H1 (cell line): ENCODE measurements at regions not wholly inside any gene's neighbourhood (a gene's known extent, or its start where the extent isn't known, plus 50 kb on each side); places are given as distances from the start of the nearest gene placed in this dataset.

Experiments used
- ATF3 ChIP-seq: IDR thresholded peaks from 2 replicates; pipeline ENCODE4 v1.6.1; 2011; ENCODE audit warnings: low read depth, mild to moderate bottlenecking, low read length; ENCODE audit not compliant: insufficient read depth
- CEBPB ChIP-seq: IDR thresholded peaks from 2 replicates; pipeline ENCODE4 v1.6.1; 2012; ENCODE audit warnings: low read depth, low read length
- CTCF ChIP-seq, 3 experiments: IDR thresholded peaks; 1 replicate in 2 of 3; 2 replicates in 1 of 3; pipeline versions ENCODE4 v1.5.1 to v1.6.1; 2011; ENCODE audit warnings: low read length in 3 of 3, mild to moderate bottlenecking in 3 of 3, inconsistent platforms in 2 of 3, low read depth in 1 of 3, moderate library complexity in 1 of 3; ENCODE audit not compliant: insufficient read depth in 1 of 3; ENCODE audit errors: control extremely low read depth in 1 of 3
- E2F6 ChIP-seq: IDR thresholded peaks from 2 replicates; pipeline ENCODE4 v1.6.1; 2012; ENCODE audit warnings: inconsistent platforms
- EP300 ChIP-seq, 2 experiments: IDR thresholded peaks; 1 replicate in 1 of 2; 2 replicates in 1 of 2; pipeline ENCODE4 v1.6.1; 2011 to 2012; ENCODE audit warnings: low read depth in 2 of 2, low read length in 2 of 2, mild to moderate bottlenecking in 2 of 2, borderline replicate concordance in 1 of 2, inconsistent platforms in 1 of 2, moderate library complexity in 1 of 2
- JUN ChIP-seq: IDR thresholded peaks from 2 replicates; pipeline ENCODE4 v1.6.1; 2011; ENCODE audit warnings: low read depth, mild to moderate bottlenecking, improper control_type of control experiment, low read length
- MAFK ChIP-seq: IDR thresholded peaks from 2 replicates; pipeline ENCODE4 v1.6.1; 2012; ENCODE audit warnings: low read depth, mild to moderate bottlenecking, improper control_type of control experiment, low read length
- NRF1 ChIP-seq: IDR thresholded peaks from 2 replicates; pipeline ENCODE4 v1.6.1; 2011; ENCODE audit warnings: mild to moderate bottlenecking, low read depth, low read length, improper control_type of control experiment
- POLR2A ChIP-seq, 2 experiments: IDR thresholded peaks; 1 replicate in 1 of 2; 2 replicates in 1 of 2; pipeline ENCODE4 v1.6.1; 2011; ENCODE audit warnings: low read depth in 2 of 2, low read length in 2 of 2, mild to moderate bottlenecking in 2 of 2; ENCODE audit errors: control extremely low read depth in 1 of 2
- POLR2AphosphoS5 ChIP-seq: IDR thresholded peaks from 2 replicates; pipeline ENCODE4 v1.6.1; 2011; ENCODE audit warnings: low read depth, low read length
- SP1 ChIP-seq: IDR thresholded peaks from 2 replicates; pipeline ENCODE4 v1.6.1; 2011; ENCODE audit warnings: low read depth, low read length
- TAF1 ChIP-seq: IDR thresholded peaks from 2 replicates; pipeline ENCODE4 v1.6.1; 2011; ENCODE audit warnings: mild to moderate bottlenecking, low read depth, low read length
- TEAD4 ChIP-seq: IDR thresholded peaks from 2 replicates; pipeline ENCODE4 v1.6.1; 2012; ENCODE audit warnings: low read depth, low read length, inconsistent platforms, mixed read lengths
- ZNF274 ChIP-seq: IDR thresholded peaks from 2 replicates; pipeline ENCODE4 v1.7.0; 2012; ENCODE audit warnings: low read length, borderline replicate concordance; ENCODE audit errors: extremely low read depth

GRCh38 chr14:83483063-83483462 lies 1949.4 kb upstream of the SEL1L start:
- TF ChIP-seq CTCF (IDR thresholded peaks at IDR 0.05; ENCODE audit: control extremely low read depth in 1 of 3, insufficient read depth in 1 of 3, low read depth in 1 of 3, low read length in 3 of 3) (no peak), JUN (no peak), NRF1 (no peak), E2F6 (no peak), TEAD4 (no peak), SP1 (no peak), POLR2AphosphoS5 (no peak), CEBPB (no peak), EP300 (IDR thresholded peaks at IDR 0.05; ENCODE audit: borderline replicate concordance in 1 of 2, low read depth in 2 of 2, low read length in 2 of 2) (no peak), POLR2A (IDR thresholded peaks at IDR 0.05; ENCODE audit: control extremely low read depth in 1 of 2, low read depth in 2 of 2, low read length in 2 of 2) (no peak), MAFK (no peak), TAF1 (no peak), ZNF274 (no peak), ATF3 (no peak)
